HG03558 (cell line): ENCODE measurements at regions not wholly inside any gene's neighbourhood (a gene's known extent, or its start where the extent isn't known, plus 50 kb on each side); places are given as distances from the start of the nearest gene placed in this dataset.

Source experiments
- ATAC-seq: cut with Tn5 transposase; IDR thresholded peaks from one replicate; pipeline ENCODE4 v1.9.1; 2021; ENCODE audit warnings: moderate number of reproducible peaks; ENCODE audit not compliant: unreplicated experiment; ENCODE audit errors: extremely low read depth

GRCh38 chr4:20124317-20125026 lies 127.2 kb upstream of the SLIT2 start:
- ATAC-seq = no peak

GRCh38 chr4:20122198-20122988 lies 129.3 kb upstream of the SLIT2 start:
- ATAC-seq = no peak

- no peak for ATAC-seq
Measured at GRCh38 chr4:20119141-20119540, 132.6 kb upstream of the SLIT2 start.

- ATAC-seq = no peak
Measured at GRCh38 chr4:20109391-20109790, 142.3 kb upstream of the SLIT2 start.

- no peak for ATAC-seq
Measured at GRCh38 chr4:20106921-20107320, 144.8 kb upstream of the SLIT2 start.

GRCh38 chr4:20101831-20102230 lies 149.9 kb upstream of the SLIT2 start:
- no peak for ATAC-seq

GRCh38 chr4:20096911-20097310 lies 154.8 kb upstream of the SLIT2 start:
- ATAC-seq = no peak

- no peak for ATAC-seq
Measured at GRCh38 chr4:20095805-20096541, 155.7 kb upstream of the SLIT2 start.

- no peak for ATAC-seq
Measured at GRCh38 chr4:20091781-20092180, 159.9 kb upstream of the SLIT2 start.

- no peak for ATAC-seq
Measured at GRCh38 chr4:20087522-20087911, 164.2 kb upstream of the SLIT2 start.

- no peak for ATAC-seq
Measured at GRCh38 chr4:20086799-20087521, 164.7 kb upstream of the SLIT2 start.

GRCh38 chr4:20086067-20086798 lies 165.5 kb upstream of the SLIT2 start:
- ATAC-seq = no peak

GRCh38 chr4:20085653-20086052 lies 166.1 kb upstream of the SLIT2 start:
- no peak for ATAC-seq

GRCh38 chr4:20085156-20085555 lies 166.5 kb upstream of the SLIT2 start:
- no peak for ATAC-seq

- no peak for ATAC-seq
Measured at GRCh38 chr4:20084488-20084887, 167.2 kb upstream of the SLIT2 start.

- ATAC-seq = no peak
Measured at GRCh38 chr4:20078644-20079043, 173.1 kb upstream of the SLIT2 start.

- ATAC-seq = no peak
Measured at GRCh38 chr4:20075248-20075871, 176.3 kb upstream of the SLIT2 start.

GRCh38 chr4:20074450-20074849 lies 177.3 kb upstream of the SLIT2 start:
- no peak for ATAC-seq

- no peak for ATAC-seq
Measured at GRCh38 chr4:20065952-20066351, 185.8 kb upstream of the SLIT2 start.
